Hippocampal formation (tissue), 2 donors: ENCODE measurements at regions not wholly inside any gene's neighbourhood (a gene's known extent, or its start where the extent isn't known, plus 50 kb on each side); places are given as distances from the start of the nearest gene placed in this dataset.

Source experiments
- DNase-seq, 2 donors: peaks; one replicate each; lab custom pipeline; 2025; lab: John Stamatoyannopoulos, UW

DNA sequence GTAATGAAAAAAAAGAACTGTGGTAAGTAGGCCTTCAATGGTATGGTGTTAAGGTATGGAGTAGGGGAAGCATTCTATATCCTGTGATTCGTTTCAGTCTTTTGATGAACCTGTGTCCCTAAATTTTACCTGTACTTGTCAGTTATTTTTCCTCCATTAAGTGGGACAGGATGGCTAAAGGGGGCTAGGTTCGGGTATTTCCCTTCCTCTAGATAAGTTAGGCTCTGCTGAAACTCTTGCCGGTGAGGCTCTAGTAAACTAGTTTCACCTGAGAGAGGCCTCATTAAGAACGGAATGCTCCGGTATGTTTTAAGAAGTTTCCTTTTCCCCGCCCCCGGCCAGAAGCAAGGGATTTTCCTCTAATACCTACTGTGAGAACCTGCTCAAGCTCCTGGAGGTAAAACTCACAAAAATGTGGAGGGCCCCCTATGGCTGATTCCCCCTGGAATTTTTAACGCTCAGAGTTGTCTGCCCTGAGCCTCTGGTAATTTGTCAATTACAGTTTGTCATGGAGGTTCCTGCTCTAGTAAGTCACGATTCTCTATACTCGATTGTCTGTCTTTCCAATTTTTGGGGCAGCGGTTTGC, 87.7 kb downstream of the MACIR start:
- DNase-seq: no peak

DNA sequence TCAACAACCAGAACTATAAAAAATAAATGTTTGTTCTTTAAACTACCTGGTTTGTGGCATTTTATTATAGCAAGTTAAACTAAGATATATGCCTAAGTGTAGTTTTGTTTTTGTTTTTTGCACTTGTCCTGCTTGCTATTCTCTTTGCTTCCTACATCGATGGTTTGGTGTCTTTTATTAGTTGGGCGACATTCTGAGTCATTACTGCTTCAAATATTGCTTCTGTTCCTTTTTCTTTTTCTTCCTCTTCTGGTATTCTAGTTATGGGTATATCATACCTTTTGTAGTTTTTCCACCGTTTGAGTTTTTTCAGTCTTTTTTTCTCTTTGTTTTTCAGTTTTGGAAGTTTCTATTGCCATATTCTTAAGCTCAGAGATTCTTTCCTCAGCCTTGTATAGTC, 86.9 kb downstream of the MACIR start:
- DNase-seq: no peak

DNA sequence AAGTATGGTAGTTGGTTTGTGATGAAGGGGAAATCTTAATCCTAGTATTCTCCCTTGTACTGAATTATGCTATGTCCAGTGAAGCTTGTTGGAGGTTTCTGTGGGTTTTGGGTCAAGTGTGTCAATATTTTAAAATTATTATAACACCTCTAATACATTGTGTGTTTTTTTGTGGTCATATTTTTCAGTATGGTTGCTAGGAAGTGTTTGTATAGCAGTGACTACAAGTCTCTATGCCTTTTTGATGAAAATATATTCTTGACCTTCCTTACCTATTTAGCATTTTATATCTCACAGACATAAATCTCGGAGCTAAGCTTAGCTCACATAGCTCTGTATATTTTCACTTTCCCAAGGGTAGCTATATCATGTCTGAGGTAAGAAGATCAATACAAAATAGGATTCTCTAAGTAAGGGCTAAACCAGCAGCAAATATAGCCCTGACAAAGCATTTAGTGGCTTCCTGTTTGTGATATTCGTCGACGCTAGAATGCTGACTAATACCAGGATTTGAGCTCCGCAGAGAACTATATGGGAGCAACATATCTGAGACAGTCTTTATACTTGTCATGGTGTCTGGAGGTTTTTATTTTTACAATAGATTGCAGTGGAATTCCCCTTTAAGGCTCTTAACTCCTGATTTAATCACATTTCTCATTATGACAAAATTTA, 82.3 kb downstream of the MACIR start:
- DNase-seq: no peak

DNA sequence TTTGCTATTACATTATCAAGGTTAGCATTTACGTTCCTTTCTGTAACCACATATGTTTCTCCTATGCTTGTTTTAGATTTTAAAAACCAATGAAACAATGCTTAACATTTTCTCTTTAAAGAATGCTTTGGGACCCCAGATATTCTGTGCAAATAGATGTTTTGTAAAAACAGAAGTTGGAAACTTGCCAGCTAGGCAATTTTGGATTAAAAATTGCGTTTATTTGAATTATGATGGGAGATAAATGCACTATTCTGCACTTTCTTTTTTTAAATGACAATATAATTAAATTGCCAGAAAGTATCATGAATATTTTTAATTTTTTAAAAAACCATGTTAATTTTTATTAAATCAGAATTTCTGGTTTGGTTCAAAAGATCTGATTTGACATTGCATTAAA, 81.6 kb downstream of the MACIR start:
- no peak for DNase-seq

DNA sequence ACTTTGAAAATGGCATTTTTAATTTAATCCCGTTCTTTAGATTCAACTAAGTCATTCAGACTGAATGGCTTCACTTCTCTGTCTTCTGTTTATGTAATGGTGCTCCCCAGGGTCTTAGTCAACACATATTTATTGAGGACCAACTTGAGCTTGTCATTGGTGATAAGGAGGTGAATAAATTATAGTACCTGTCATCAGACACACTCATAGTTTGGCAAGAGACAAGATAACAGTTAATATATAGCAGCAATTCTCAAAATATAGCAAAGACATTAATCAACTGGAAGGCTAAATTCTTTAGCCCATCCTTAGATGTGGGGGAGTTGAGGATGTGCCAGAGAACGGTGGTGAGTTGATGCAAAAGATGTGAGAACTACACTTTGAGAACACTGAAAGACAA, 78.4 kb downstream of the MACIR start:
- no peak for DNase-seq

DNA sequence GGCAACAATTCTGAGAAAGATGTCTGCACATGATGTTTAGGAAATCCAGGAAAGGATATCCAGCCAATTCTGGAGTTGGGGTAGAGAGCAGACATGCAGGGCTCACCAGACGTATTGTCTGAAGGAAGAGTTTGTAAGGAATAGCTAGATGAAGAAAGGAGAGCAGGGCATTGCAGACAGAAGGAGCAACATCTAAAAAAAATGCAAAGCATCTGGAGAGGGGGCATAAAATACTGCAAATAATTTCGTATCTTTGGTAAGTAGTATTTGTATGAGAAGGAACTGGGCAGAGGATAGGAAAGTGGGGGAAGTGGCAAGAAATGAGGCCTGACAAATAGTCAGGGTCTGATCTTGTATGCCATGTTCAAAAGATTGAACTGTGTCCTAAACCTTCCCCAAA, 74.8 kb downstream of the MACIR start:
- DNase-seq: no peak

DNA sequence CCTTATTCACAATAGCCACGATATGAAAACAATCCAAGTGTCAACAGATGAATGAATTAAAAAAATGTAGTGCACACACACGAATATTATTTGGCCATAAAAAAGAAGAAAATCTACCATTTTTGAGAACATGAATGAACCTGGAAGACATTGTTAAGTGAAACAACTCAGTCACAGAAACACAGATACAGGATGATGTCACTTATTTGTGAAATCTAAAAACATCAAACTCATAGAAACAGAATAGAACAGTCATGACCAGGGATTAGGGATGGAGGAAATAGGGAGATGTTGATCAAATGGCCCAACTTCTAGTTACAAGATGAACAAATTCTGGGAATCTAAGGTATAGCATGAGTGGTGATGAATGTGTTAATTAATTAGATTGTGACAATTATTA, 72.3 kb downstream of the MACIR start:
- no peak for DNase-seq
